WTC11 (cell line): ENCODE measurements at regions not wholly inside any gene's neighbourhood (a gene's known extent, or its start where the extent isn't known, plus 50 kb on each side); places are given as distances from the start of the nearest gene placed in this dataset.

ENCODE experiments used
- ATAC-seq: fragments of 200-7000 bp; cut with Tn5 transposase; 2 replicates; pipeline ENCODE4 v1.10.0; 2021; ENCODE audit warnings: mild to moderate bottlenecking, moderate library complexity
- CTCF ChIA-PET: fragments of 300-600 bp; sonication (Branson Sonifier 250); formaldehyde crosslinking; loops from one replicate; lab custom pipeline; 2021; ENCODE audit warnings: antibody characterized with exemption; lab: Charles Lee
- POLR2A ChIA-PET: fragments of 350-600 bp; sonication (Branson Sonifier 250); formaldehyde crosslinking; loops from one replicate; lab custom pipeline; 2021; ENCODE audit warnings: antibody characterized with exemption; lab: Charles Lee
- DNase-seq: peaks from one replicate; pipeline ENCODE4 v3.0.0; 2021; ENCODE audit warnings: low spot score
- H3K27ac Mint-ChIP-seq: 2 replicates; pipeline ENCODE4 v1.8.0; 2021; ENCODE audit warnings: mixed read lengths
- H3K27me3 Mint-ChIP-seq: 2 replicates; pipeline ENCODE4 v1.8.0; 2021; ENCODE audit warnings: low read depth, mild to moderate bottlenecking, moderate library complexity, mixed read lengths
- H3K36me3 Mint-ChIP-seq: 2 replicates; pipeline ENCODE4 v1.8.0; 2021; ENCODE audit warnings: mixed read lengths
- H3K4me1 Mint-ChIP-seq: 2 replicates; pipeline ENCODE4 v1.8.0; 2022; ENCODE audit warnings: mixed read lengths
- H3K4me3 Mint-ChIP-seq: 2 replicates; pipeline ENCODE4 v1.8.0; 2021; ENCODE audit warnings: mild to moderate bottlenecking, moderate library complexity, mixed read lengths
- H3K9me3 Mint-ChIP-seq: 2 replicates; pipeline ENCODE4 v1.8.0; 2021; ENCODE audit warnings: mixed read lengths
- ATF1 ChIP-seq: sonication (generic); formaldehyde crosslinking; IDR thresholded peaks from 2 replicates; pipeline ENCODE4 v1.8.1; 2023; ENCODE audit warnings: mild to moderate bottlenecking, moderate library complexity, missing genetic modification reagents
- CREM ChIP-seq: sonication (generic); formaldehyde crosslinking; IDR thresholded peaks from 2 replicates; pipeline ENCODE4 v1.8.1; 2022; ENCODE audit warnings: mild to moderate bottlenecking, missing genetic modification reagents, moderate library complexity
- ELF4 ChIP-seq: sonication (generic); formaldehyde crosslinking; IDR thresholded peaks from 2 replicates; pipeline ENCODE4 v1.8.1; 2022; ENCODE audit warnings: low read depth, mild to moderate bottlenecking, moderate library complexity, missing genetic modification reagents
- EMX1 ChIP-seq: fragments of 250-450 bp; sonication (Bioruptor Pico); IDR thresholded peaks from 2 replicates; pipeline ENCODE4 v1.8.0; 2021; ENCODE audit warnings: mild to moderate bottlenecking
- FOXJ3 ChIP-seq: sonication (generic); formaldehyde crosslinking; IDR thresholded peaks from 2 replicates; pipeline ENCODE4 v1.9.0; 2021; ENCODE audit warnings: missing genetic modification reagents, mild to moderate bottlenecking, borderline replicate concordance
- GABPB1 ChIP-seq: sonication (generic); formaldehyde crosslinking; IDR thresholded peaks from 2 replicates; pipeline ENCODE4 v1.8.1; 2023; ENCODE audit warnings: mild to moderate bottlenecking, missing genetic modification reagents
- IRF2 ChIP-seq: sonication (generic); formaldehyde crosslinking; IDR thresholded peaks from 2 replicates; pipeline ENCODE4 v1.8.0; 2022; ENCODE audit warnings: low read depth, missing genetic modification reagents, borderline replicate concordance
- JUN ChIP-seq: sonication (generic); formaldehyde crosslinking; IDR thresholded peaks from 2 replicates; pipeline ENCODE4 v1.8.0; 2023; ENCODE audit warnings: mild to moderate bottlenecking, missing genetic modification reagents
- KAT7 ChIP-seq: sonication (generic); formaldehyde crosslinking; IDR thresholded peaks from 2 replicates; pipeline ENCODE4 v1.8.1; 2023; ENCODE audit warnings: missing genetic modification reagents, mild to moderate bottlenecking, borderline replicate concordance
- PRRX2 ChIP-seq: fragments of 250-450 bp; sonication (Bioruptor Pico); IDR thresholded peaks from 2 replicates; pipeline ENCODE4 v1.8.0; 2021; ENCODE audit warnings: mild to moderate bottlenecking
- RELA ChIP-seq: sonication (generic); formaldehyde crosslinking; IDR thresholded peaks from 2 replicates; pipeline ENCODE4 v1.8.1; 2022; ENCODE audit warnings: missing genetic modification reagents, mild to moderate bottlenecking, borderline replicate concordance
- RORB ChIP-seq: fragments of 250-450 bp; sonication (Bioruptor Pico); IDR thresholded peaks from 2 replicates; pipeline ENCODE4 v1.9.0; 2021; ENCODE audit warnings: mild to moderate bottlenecking
- SMAD4 ChIP-seq: sonication (generic); formaldehyde crosslinking; IDR thresholded peaks from 2 replicates; pipeline ENCODE4 v1.8.0; 2022; ENCODE audit warnings: mild to moderate bottlenecking, missing genetic modification reagents
- SP1 ChIP-seq: sonication (generic); formaldehyde crosslinking; conservative IDR thresholded peaks from 2 replicates; pipeline ENCODE4 v1.8.1; 2022; ENCODE audit warnings: missing genetic modification reagents
- TEAD1 ChIP-seq: sonication (generic); formaldehyde crosslinking; IDR thresholded peaks from 2 replicates; pipeline ENCODE4 v1.8.0; 2022; ENCODE audit warnings: mild to moderate bottlenecking, missing genetic modification reagents
- ZNF138 ChIP-seq: sonication (generic); formaldehyde crosslinking; conservative IDR thresholded peaks from 2 replicates; pipeline ENCODE4 v1.8.1; 2022; ENCODE audit warnings: mild to moderate bottlenecking, moderate library complexity, missing genetic modification reagents
- ZNF396 ChIP-seq: fragments of 250-450 bp; sonication (Bioruptor Pico); IDR thresholded peaks from 2 replicates; pipeline ENCODE4 v1.8.0; 2021; ENCODE audit warnings: mild to moderate bottlenecking, moderate library complexity, borderline replicate concordance
- TF ChIP-seq, protein P1 (sequence below): sonication (generic); formaldehyde crosslinking; IDR thresholded peaks from 2 replicates; pipeline ENCODE4 v1.8.1; 2023; ENCODE audit warnings: mild to moderate bottlenecking, missing genetic modification reagents, borderline replicate concordance
- TF ChIP-seq, protein P2 (sequence below): sonication (generic); formaldehyde crosslinking; conservative IDR thresholded peaks from 2 replicates; pipeline ENCODE4 v1.8.1; 2022; ENCODE audit warnings: mild to moderate bottlenecking, missing genetic modification reagents
- TF ChIP-seq, protein P3 (sequence below): sonication (generic); formaldehyde crosslinking; IDR thresholded peaks from 2 replicates; pipeline ENCODE4 v1.8.1; 2023; ENCODE audit warnings: mild to moderate bottlenecking, missing genetic modification reagents, moderate library complexity

DNA sequence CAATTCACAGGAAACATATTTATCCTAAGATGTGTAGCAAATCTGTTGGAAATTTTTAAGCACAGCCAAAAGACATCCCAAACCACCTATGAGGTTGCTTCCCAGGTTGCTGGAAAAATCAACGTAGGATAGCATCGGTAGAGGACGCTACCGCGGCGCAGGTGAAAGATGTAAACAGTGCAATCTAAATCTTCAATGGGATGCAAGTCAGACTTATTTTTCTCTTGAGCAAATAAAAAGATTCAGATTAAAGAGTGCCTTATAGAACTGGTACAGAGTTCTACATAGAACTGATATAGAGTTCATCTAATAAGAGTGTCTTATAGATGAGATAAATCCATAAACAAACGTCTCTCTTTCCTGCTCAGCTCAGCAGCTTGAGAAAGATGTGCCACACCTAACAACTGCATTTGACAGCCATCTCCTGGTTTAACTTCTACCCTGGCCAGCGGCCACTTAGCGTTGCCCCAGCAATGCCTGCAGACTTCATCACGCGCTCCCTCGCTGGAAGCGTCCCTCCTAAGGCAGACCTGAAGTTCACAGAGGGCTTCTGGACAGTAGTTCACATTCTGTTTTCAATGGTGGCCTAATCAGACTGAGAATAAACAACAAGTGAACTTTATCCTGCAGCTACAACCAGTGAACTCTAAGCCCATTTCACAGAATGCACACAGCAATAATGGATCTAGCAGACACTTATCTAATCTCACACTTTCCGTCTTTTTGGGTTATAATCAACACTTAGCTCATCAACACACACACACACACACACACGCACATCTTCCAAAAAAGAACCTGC is 164.5 kb downstream of the TOMM20 start:
- Mint-ChIP-seq H3K36me3 (no peaks in the 10 kb centered on the region), H3K27ac (no peak overlapping the region), H3K4me3 (no peak overlapping the region), H3K27me3 (peaks cover 5% of the 10 kb centered on the region; the same call in 1 of the 2 replicates), H3K9me3 (no peaks in the 10 kb centered on the region), H3K4me1 (peaks cover 36% of the 10 kb centered on the region)
- ChIA-PET POLR2A (no interaction called here), CTCF (no interaction called here)
- ATAC-seq, result no peak
- TF ChIP-seq ATF1, result no peak
- TF ChIP-seq GABPB1 (CRISPR knock-in tag), result peak; percentile 44; the same call in 1 of the 2 replicates
- no peak for DNase-seq

DNA sequence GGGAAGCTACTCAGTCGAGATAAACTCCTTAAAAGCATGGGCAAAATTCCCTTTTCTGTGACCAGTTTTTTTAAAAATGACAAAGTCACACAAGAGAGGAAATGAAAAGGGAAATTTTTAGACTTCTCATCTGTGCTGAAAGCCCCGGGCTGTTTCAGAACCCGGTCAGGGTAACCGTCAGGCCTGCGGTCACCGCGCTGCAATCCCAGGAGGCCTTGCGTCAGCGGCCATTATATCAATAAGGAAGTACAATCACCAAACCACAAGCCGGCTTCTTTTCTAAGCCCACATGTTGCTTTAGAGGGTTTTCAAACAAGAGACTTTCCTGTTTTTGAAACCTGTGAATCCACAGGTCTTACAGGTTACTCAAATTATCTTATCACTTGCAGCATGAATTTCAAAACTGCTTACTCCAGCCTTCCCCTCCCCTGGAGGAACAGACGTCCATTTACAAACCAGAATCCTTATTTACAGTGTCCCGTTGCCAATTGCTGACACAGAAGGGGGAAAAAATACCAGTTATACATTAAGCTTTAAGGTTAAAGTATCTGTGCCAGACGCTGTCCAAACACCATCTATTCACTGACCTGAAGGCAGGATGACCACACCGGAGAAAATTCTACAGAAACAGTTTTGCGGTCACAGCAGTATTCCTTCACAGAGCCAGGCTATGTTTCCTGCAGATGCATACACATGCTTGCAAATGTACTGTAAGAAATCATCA is 165.3 kb downstream of the TOMM20 start:
- Mint-ChIP-seq H3K9me3 (no peaks in the 10 kb centered on the region), H3K27ac (no peak overlapping the region), H3K27me3 (no peaks in the 10 kb centered on the region), H3K4me1 (peaks cover 36% of the 10 kb centered on the region), H3K36me3 (no peaks in the 10 kb centered on the region), H3K4me3 (no peak overlapping the region)
- ATAC-seq, result no peak
- ChIA-PET CTCF (interaction anchor here (1.2 kb wide), 1 partner anchor 28 kb away, joined by 4 read pairs; no protein-coding TSS in a partner anchor), POLR2A (no interaction called here)
- TF ChIP-seq ZNF396 (no peak), GABPB1 (CRISPR knock-in tag) (peak; percentile 98)
- no peak for DNase-seq

- no peak for ATAC-seq
- CTCF ChIA-PET, result interaction anchor here (0.6 to 1.2 kb wide), 3 partner anchors 14 to 122 kb away, joined by 3 to 4 read pairs (median 4); no protein-coding TSS in a partner anchor
- peaks cover 45% of the 10 kb centered on the region for H3K4me1 Mint-ChIP-seq
- no peak overlapping the region for H3K4me3 Mint-ChIP-seq
- POLR2A ChIA-PET, result no interaction called here
- no peak for DNase-seq
- no peaks in the 10 kb centered on the region for H3K36me3 Mint-ChIP-seq
- H3K27me3 Mint-ChIP-seq, result no peaks in the 10 kb centered on the region
- no peak overlapping the region for H3K27ac Mint-ChIP-seq
- no peaks in the 10 kb centered on the region for H3K9me3 Mint-ChIP-seq
- TF ChIP-seq, protein P1, sequence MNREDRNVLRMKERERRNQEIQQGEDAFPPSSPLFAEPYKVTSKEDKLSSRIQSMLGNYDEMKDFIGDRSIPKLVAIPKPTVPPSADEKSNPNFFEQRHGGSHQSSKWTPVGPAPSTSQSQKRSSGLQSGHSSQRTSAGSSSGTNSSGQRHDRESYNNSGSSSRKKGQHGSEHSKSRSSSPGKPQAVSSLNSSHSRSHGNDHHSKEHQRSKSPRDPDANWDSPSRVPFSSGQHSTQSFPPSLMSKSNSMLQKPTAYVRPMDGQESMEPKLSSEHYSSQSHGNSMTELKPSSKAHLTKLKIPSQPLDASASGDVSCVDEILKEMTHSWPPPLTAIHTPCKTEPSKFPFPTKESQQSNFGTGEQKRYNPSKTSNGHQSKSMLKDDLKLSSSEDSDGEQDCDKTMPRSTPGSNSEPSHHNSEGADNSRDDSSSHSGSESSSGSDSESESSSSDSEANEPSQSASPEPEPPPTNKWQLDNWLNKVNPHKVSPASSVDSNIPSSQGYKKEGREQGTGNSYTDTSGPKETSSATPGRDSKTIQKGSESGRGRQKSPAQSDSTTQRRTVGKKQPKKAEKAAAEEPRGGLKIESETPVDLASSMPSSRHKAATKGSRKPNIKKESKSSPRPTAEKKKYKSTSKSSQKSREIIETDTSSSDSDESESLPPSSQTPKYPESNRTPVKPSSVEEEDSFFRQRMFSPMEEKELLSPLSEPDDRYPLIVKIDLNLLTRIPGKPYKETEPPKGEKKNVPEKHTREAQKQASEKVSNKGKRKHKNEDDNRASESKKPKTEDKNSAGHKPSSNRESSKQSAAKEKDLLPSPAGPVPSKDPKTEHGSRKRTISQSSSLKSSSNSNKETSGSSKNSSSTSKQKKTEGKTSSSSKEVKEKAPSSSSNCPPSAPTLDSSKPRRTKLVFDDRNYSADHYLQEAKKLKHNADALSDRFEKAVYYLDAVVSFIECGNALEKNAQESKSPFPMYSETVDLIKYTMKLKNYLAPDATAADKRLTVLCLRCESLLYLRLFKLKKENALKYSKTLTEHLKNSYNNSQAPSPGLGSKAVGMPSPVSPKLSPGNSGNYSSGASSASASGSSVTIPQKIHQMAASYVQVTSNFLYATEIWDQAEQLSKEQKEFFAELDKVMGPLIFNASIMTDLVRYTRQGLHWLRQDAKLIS (CRISPR knock-in tag), result no peak
- TF ChIP-seq, protein P2, sequence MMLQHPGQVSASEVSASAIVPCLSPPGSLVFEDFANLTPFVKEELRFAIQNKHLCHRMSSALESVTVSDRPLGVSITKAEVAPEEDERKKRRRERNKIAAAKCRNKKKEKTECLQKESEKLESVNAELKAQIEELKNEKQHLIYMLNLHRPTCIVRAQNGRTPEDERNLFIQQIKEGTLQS, result no peak
- TF ChIP-seq, protein P3, sequence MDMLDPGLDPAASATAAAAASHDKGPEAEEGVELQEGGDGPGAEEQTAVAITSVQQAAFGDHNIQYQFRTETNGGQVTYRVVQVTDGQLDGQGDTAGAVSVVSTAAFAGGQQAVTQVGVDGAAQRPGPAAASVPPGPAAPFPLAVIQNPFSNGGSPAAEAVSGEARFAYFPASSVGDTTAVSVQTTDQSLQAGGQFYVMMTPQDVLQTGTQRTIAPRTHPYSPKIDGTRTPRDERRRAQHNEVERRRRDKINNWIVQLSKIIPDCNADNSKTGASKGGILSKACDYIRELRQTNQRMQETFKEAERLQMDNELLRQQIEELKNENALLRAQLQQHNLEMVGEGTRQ (CRISPR knock-in tag), result no peak
- no peak for TF ChIP-seq ZNF396
- TF ChIP-seq KAT7, result no peak
Observed at GRCh38 chr1:234962340-234962989, 166.2 kb downstream of the TOMM20 start.

DNA sequence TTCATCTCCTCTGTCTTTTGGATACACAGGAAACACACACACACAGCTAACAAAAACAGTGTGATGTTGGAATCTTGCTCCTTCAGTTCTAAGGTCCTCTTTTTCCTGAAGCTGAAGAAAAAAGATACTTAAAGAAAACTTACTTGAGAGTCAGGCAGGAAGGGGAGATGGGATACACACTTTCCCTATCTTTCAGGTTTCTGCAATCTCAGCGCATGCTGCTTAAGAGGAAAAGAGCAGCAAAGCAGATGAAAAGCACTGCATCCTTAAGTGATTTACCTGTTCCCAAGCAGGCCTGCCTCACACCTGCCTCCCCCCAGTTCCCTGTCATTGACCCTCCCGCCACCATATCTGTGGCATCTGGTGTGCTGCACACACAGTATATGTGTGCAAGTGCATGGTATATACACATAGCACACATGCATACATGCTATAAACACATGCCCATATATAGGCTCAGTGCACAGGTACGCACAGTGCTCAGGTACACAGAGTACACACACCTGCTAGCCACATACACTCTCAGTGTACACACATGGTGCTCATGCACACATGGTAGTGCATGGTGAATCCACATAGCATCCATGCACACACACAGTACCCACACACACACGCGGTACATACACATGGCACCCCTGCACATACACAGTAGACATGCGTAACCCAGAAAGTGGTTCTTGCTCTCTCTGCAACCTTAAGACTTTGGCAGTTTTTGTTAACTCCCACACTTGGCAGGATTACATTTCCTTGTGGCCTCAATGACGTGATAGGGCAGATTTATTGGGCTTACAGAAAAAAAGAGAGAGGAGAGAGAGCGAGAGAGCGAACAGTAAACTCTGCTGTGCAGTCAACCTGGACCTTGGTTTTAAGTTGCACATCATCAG is 166.9 kb downstream of the TOMM20 start:
- Mint-ChIP-seq H3K27ac (no peak overlapping the region), H3K4me1 (peaks cover 53% of the 10 kb centered on the region), H3K9me3 (no peaks in the 10 kb centered on the region), H3K27me3 (no peaks in the 10 kb centered on the region), H3K36me3 (no peaks in the 10 kb centered on the region), H3K4me3 (no peak overlapping the region)
- ChIA-PET CTCF (no interaction called here), POLR2A (interaction anchor here (0.7 kb wide), 1 partner anchor 9 kb away, joined by 3 read pairs; no protein-coding TSS in a partner anchor)
- no peak for DNase-seq
- TF ChIP-seq ZNF396, result no peak
- TF ChIP-seq ELF4 (CRISPR knock-in tag), result no peak
- TF ChIP-seq SMAD4 (CRISPR knock-in tag), result no peak
- no peak for TF ChIP-seq EMX1
- TF ChIP-seq RORB (CRISPR knock-in tag), result no peak
- no peak for TF ChIP-seq SP1 (CRISPR knock-in tag)
- TF ChIP-seq RELA (CRISPR knock-in tag), result no peak
- TF ChIP-seq CREM (CRISPR knock-in tag), result no peak
- TF ChIP-seq FOXJ3 (CRISPR knock-in tag), result no peak
- no peak for TF ChIP-seq JUN (CRISPR knock-in tag)
- TF ChIP-seq PRRX2 (CRISPR knock-in tag), result no peak
- TF ChIP-seq TEAD1 (CRISPR knock-in tag), result no peak
- no peak for TF ChIP-seq ZNF138 (CRISPR knock-in tag)
- TF ChIP-seq IRF2 (CRISPR knock-in tag), result no peak
- ATAC-seq, result no peak
